ENCODE measurements at regions not wholly inside any gene's neighbourhood (a gene's known extent, or its start where the extent isn't known, plus 50 kb on each side); places are given as distances from the start of the nearest gene placed in this dataset.

DNA sequence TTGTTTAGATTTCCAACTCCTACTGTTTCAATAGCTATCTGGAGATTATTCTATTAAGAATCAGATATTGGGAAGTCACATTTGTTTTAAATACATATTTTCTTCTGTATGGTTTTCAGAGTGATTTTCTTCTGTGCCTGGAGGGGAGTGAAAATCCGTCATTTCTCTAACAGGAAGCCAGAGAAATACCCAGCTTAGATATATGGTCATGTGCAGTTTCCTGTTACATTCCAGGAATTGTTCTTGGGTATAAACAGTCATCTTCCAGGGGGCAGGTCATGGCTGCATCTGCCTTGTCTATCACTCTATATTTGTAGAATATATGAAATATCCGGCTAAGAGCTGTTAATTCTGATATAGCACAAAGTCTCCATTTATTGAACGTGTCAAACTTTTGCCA lies 77.5 kb upstream of the MIR17HG start:
- Mint-ChIP-seq H3K9me3 (peaks cover 17% of the 10 kb centered on the region; the same call in 1 of the 2 replicates), H3K36me3 (no peaks in the 10 kb centered on the region), H3K4me1 (no peaks in the 10 kb centered on the region), H3K27ac (no peak overlapping the region), H3K27me3 (ENCODE audit: low read depth) (no peaks in the 10 kb centered on the region), H3K4me3 (no peak overlapping the region)
- DNase-seq (ENCODE audit: low spot score) (no peak), ATAC-seq (no peak)
- TF ChIP-seq OVOL2 (CRISPR knock-in tag; IDR thresholded peaks at IDR 0.05; ENCODE audit: borderline replicate concordance) (no peak), NFATC4 (CRISPR knock-in tag; IDR thresholded peaks at IDR 0.05) (no peak), ZNF423 (CRISPR knock-in tag; IDR thresholded peaks at IDR 0.05) (no peak), MYBL2 (CRISPR knock-in tag; IDR thresholded peaks at IDR 0.05) (no peak), FOXK1 (CRISPR knock-in tag; IDR thresholded peaks at IDR 0.05) (no peak), NR2C2 (CRISPR knock-in tag; IDR thresholded peaks at IDR 0.05) (no peak), ETV6 (CRISPR knock-in tag; IDR thresholded peaks at IDR 0.05) (no peak), TP53 (CRISPR knock-in tag; IDR thresholded peaks at IDR 0.05) (no peak), PRRX2 (CRISPR knock-in tag; IDR thresholded peaks at IDR 0.05) (no peak)
- TF ChIP-seq, protein P1, sequence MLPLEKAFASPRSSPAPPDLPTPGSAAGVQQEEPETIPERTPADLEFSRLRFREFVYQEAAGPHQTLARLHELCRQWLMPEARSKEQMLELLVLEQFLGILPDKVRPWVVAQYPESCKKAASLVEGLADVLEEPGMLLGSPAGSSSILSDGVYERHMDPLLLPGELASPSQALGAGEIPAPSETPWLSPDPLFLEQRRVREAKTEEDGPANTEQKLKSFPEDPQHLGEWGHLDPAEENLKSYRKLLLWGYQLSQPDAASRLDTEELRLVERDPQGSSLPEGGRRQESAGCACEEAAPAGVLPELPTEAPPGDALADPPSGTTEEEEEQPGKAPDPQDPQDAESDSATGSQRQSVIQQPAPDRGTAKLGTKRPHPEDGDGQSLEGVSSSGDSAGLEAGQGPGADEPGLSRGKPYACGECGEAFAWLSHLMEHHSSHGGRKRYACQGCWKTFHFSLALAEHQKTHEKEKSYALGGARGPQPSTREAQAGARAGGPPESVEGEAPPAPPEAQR (CRISPR knock-in tag; IDR thresholded peaks at IDR 0.05), result no peak
- TF ChIP-seq, protein P2, sequence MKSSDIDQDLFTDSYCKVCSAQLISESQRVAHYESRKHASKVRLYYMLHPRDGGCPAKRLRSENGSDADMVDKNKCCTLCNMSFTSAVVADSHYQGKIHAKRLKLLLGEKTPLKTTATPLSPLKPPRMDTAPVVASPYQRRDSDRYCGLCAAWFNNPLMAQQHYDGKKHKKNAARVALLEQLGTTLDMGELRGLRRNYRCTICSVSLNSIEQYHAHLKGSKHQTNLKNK (CRISPR knock-in tag; IDR thresholded peaks at IDR 0.05), result no peak
- TF ChIP-seq, protein P3, sequence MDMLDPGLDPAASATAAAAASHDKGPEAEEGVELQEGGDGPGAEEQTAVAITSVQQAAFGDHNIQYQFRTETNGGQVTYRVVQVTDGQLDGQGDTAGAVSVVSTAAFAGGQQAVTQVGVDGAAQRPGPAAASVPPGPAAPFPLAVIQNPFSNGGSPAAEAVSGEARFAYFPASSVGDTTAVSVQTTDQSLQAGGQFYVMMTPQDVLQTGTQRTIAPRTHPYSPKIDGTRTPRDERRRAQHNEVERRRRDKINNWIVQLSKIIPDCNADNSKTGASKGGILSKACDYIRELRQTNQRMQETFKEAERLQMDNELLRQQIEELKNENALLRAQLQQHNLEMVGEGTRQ (CRISPR knock-in tag; IDR thresholded peaks at IDR 0.05), result no peak
- TF ChIP-seq, protein P4, sequence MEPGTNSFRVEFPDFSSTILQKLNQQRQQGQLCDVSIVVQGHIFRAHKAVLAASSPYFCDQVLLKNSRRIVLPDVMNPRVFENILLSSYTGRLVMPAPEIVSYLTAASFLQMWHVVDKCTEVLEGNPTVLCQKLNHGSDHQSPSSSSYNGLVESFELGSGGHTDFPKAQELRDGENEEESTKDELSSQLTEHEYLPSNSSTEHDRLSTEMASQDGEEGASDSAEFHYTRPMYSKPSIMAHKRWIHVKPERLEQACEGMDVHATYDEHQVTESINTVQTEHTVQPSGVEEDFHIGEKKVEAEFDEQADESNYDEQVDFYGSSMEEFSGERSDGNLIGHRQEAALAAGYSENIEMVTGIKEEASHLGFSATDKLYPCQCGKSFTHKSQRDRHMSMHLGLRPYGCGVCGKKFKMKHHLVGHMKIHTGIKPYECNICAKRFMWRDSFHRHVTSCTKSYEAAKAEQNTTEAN (CRISPR knock-in tag; IDR thresholded peaks at IDR 0.05), result no peak
- TF ChIP-seq, protein P5, sequence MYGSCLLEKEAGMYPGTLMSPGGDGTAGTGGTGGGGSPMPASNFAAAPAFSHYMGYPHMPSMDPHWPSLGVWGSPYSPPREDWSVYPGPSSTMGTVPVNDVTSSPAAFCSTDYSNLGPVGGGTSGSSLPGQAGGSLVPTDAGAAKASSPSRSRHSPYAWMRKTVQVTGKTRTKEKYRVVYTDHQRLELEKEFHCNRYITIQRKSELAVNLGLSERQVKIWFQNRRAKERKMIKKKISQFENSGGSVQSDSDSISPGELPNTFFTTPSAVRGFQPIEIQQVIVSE (CRISPR knock-in tag; IDR thresholded peaks at IDR 0.05; ENCODE audit: borderline replicate concordance), result no peak
- CTCF ChIA-PET, result interaction anchor here (0.8 kb wide), 1 partner anchor 192 kb away, joined by 3 read pairs; no protein-coding TSS in a partner anchor
- POLR2A ChIA-PET, result no interaction called here

DNA sequence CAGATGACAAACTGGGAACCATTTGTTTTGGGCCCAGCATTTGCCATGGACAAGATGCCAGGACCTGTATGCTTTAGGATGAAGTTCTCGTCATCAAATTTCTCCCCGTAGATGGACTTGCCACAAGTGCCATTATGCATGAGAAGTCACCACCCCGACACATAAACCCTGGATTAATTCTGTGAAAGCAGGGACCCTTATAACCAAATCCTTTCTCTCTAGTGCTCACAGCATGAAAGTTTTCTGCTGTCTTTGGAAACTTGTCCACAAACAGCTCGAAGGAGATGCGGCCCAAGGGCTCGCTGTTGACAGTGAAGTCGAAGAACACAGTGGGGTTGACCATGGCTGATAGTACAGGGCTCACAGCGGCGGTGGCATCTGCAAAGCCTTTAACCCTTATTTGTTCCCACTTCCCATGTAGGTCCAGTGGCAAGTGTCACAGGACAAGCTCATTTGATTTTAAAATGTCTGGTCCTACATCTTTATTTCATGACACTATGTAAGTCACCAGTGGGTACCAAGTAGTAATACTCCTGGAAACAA lies 75.2 kb upstream of the MIR17HG start:
- DNase-seq (ENCODE audit: low spot score), result no peak
- ChIA-PET POLR2A (no interaction called here), CTCF (no interaction called here)
- Mint-ChIP-seq H3K27me3 (ENCODE audit: low read depth) (no peaks in the 10 kb centered on the region), H3K27ac (no peak overlapping the region), H3K4me3 (no peak overlapping the region), H3K36me3 (no peaks in the 10 kb centered on the region), H3K9me3 (peaks cover 12% of the 10 kb centered on the region), H3K4me1 (no peaks in the 10 kb centered on the region)
- TF ChIP-seq, protein P6, sequence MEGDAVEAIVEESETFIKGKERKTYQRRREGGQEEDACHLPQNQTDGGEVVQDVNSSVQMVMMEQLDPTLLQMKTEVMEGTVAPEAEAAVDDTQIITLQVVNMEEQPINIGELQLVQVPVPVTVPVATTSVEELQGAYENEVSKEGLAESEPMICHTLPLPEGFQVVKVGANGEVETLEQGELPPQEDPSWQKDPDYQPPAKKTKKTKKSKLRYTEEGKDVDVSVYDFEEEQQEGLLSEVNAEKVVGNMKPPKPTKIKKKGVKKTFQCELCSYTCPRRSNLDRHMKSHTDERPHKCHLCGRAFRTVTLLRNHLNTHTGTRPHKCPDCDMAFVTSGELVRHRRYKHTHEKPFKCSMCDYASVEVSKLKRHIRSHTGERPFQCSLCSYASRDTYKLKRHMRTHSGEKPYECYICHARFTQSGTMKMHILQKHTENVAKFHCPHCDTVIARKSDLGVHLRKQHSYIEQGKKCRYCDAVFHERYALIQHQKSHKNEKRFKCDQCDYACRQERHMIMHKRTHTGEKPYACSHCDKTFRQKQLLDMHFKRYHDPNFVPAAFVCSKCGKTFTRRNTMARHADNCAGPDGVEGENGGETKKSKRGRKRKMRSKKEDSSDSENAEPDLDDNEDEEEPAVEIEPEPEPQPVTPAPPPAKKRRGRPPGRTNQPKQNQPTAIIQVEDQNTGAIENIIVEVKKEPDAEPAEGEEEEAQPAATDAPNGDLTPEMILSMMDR (IDR thresholded peaks at IDR 0.05), result no peak
- TF ChIP-seq, protein P7, sequence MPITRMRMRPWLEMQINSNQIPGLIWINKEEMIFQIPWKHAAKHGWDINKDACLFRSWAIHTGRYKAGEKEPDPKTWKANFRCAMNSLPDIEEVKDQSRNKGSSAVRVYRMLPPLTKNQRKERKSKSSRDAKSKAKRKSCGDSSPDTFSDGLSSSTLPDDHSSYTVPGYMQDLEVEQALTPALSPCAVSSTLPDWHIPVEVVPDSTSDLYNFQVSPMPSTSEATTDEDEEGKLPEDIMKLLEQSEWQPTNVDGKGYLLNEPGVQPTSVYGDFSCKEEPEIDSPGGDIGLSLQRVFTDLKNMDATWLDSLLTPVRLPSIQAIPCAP (CRISPR knock-in tag; IDR thresholded peaks at IDR 0.05), result no peak
- TF ChIP-seq ETV6 (CRISPR knock-in tag; IDR thresholded peaks at IDR 0.05), result no peak
- TF ChIP-seq ZNF423 (CRISPR knock-in tag; IDR thresholded peaks at IDR 0.05), result no peak
- TF ChIP-seq, protein P2 (CRISPR knock-in tag; IDR thresholded peaks at IDR 0.05), result no peak
- TF ChIP-seq EMX1 (CRISPR knock-in tag; IDR thresholded peaks at IDR 0.05), result no peak
- ATAC-seq, result no peak
